Cardiac muscle cell (in vitro differentiated cells and primary cell): ENCODE measurements at regions not wholly inside any gene's neighbourhood (a gene's known extent, or its start where the extent isn't known, plus 50 kb on each side); places are given as distances from the start of the nearest gene placed in this dataset.

Source experiments
- DNase-seq, 2 donors: peaks; one replicate each; pipeline versions ENCODE4 v3.0.0 to v3.0.0-alpha.2; 2010 to 2017; ENCODE audit warnings: low read depth in 1 of 2, low spot score in 1 of 2
- H3K27ac ChIP-seq: fragments of 200-600 bp; sonication (generic); 2 replicates; pipeline ENCODE4 v1.5.1; 2016
- H3K27me3 ChIP-seq: fragments of 200-600 bp; sonication (generic); 2 replicates; pipeline ENCODE4 v1.6.0; 2016; ENCODE audit warnings: control low read depth
- H3K36me3 ChIP-seq: fragments of 200-600 bp; sonication (generic); 2 replicates; pipeline ENCODE4 v1.5.1; 2016; ENCODE audit warnings: control low read depth
- H3K4me1 ChIP-seq: fragments of 200-600 bp; sonication (generic); 2 replicates; pipeline ENCODE4 v1.8.1; 2017; ENCODE audit warnings: low read depth, mild to moderate bottlenecking, mixed run types
- H3K4me3 ChIP-seq: fragments of 200-600 bp; sonication (generic); 2 replicates; pipeline ENCODE4 v1.5.1; 2016; ENCODE audit warnings: mild to moderate bottlenecking
- H3K9me3 ChIP-seq: fragments of 200-600 bp; sonication (generic); 2 replicates; pipeline ENCODE4 v1.5.1; 2017; ENCODE audit warnings: low read depth, mild to moderate bottlenecking, control low read depth
- TF ChIP-seq, protein P1 (sequence below): IDR thresholded peaks from 2 replicates; pipeline ENCODE4 v1.5.1; 2012; ENCODE audit warnings: low read depth, mild to moderate bottlenecking, low read length

DNA sequence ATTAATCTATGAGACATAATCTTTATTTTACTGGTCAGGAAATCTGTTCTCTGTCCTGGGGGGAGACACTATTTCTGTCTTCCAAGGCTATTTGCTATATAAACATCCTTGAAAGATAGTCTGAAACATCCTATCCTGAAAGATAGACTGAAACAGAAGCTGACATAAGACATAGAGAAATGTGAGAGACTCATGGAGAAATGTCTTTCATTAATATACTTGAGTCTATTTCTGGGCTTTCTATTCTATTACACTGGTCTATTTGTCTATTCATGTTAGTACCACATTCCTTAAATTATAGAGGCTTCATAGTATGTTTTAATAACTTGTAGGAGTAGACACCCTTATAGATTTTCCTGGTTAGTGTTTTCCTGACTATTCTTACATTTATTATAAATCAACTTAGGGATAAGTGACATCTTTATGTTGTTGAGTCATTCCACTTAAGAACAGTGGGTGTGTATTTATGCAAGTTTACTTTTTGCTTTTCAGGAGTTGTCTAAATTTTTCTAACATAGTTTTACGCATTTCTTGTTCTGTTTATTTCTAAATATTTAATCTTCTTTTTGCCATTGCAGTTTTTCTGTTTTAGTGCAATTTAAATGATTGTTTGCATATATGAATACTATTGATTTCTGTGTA is 244.9 kb upstream of the ZSWIM2 start:
- H3K4me1 ChIP-seq = no peaks in the 10 kb centered on the region

DNA sequence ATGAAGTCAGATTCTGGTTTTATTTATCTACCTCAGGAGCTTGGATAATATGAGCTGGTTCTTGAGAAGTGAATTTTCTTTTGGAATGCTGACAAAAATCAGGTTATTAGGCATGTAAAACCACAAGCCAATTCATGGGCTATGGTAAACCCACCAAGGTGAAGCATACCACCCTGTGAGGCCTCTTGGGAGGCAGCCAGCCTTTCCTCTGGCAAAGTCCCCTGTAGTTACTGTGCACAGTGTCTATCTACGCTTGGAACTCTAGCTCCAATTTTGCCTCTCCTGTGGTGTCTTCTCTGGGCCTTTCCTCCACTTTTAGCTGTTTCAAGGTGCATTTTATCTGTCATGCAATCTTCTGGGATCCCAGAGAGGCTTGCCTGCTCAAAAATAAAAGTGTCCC is 242.7 kb upstream of the ZSWIM2 start:
- no peaks in the 10 kb centered on the region for H3K9me3 ChIP-seq
- no peaks in the 10 kb centered on the region for H3K36me3 ChIP-seq
- no peak overlapping the region for H3K27ac ChIP-seq
- H3K27me3 ChIP-seq = no peaks in the 10 kb centered on the region
- TF ChIP-seq, protein P1, sequence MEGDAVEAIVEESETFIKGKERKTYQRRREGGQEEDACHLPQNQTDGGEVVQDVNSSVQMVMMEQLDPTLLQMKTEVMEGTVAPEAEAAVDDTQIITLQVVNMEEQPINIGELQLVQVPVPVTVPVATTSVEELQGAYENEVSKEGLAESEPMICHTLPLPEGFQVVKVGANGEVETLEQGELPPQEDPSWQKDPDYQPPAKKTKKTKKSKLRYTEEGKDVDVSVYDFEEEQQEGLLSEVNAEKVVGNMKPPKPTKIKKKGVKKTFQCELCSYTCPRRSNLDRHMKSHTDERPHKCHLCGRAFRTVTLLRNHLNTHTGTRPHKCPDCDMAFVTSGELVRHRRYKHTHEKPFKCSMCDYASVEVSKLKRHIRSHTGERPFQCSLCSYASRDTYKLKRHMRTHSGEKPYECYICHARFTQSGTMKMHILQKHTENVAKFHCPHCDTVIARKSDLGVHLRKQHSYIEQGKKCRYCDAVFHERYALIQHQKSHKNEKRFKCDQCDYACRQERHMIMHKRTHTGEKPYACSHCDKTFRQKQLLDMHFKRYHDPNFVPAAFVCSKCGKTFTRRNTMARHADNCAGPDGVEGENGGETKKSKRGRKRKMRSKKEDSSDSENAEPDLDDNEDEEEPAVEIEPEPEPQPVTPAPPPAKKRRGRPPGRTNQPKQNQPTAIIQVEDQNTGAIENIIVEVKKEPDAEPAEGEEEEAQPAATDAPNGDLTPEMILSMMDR = no peak
- no peak for DNase-seq
- H3K4me1 ChIP-seq = no peaks in the 10 kb centered on the region
- H3K4me3 ChIP-seq = no peak overlapping the region

More for the DNA sequence above, 244.9 kb upstream of the ZSWIM2 start:
- TF ChIP-seq, protein P1 = no peak
- H3K36me3 ChIP-seq = no peaks in the 10 kb centered on the region
- no peak for DNase-seq
- no peak overlapping the region for H3K4me3 ChIP-seq
- H3K27ac ChIP-seq = no peak overlapping the region
- H3K27me3 ChIP-seq = no peaks in the 10 kb centered on the region
- no peaks in the 10 kb centered on the region for H3K9me3 ChIP-seq

DNA sequence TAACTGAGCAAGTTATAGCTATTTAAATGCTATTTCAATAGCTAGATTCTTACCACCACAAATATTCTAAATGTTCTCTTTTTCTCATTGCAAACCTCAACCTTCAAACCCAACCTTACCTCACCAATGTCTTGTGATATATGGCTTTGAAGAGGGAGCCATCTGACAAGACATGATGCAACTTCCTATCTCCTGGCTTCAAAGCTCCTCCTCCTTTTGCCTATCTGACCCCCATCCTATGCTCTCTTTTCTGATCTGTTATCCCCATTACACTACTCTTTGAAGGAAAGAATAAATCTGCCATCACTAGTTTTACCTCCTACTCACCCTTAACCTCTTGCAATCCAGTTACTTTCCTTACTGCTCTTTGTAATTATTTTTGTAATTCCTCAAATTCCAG is 235.6 kb upstream of the ZSWIM2 start:
- Histone ChIP-seq H3K9me3 (no peaks in the 10 kb centered on the region), H3K27me3 (no peaks in the 10 kb centered on the region), H3K4me1 (no peaks in the 10 kb centered on the region), H3K36me3 (no peaks in the 10 kb centered on the region), H3K27ac (no peak overlapping the region), H3K4me3 (no peak overlapping the region)
- TF ChIP-seq, protein P1 = no peak
- no peak for DNase-seq

DNA sequence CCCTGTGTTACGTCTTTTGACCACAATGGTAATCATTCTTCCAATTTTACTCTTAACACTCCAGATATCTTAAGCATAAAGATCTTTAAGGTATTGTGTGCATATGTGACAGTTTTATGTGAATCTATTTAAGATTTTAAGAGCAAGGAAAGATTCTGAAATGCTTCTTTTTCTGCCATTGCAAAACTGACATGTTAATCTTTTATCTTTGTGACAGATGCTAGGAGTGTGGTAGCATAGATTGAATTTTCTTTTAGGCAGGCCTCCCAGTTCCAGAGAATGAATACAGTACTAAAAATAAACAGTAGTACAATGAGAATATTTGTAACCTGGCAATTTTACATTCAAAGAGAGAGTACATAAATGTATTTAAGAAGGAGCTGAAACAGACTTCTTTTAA is 232.5 kb upstream of the ZSWIM2 start:
- no peaks in the 10 kb centered on the region for H3K36me3 ChIP-seq
- no peak overlapping the region for H3K4me3 ChIP-seq
- no peaks in the 10 kb centered on the region for H3K27me3 ChIP-seq
- H3K9me3 ChIP-seq = no peaks in the 10 kb centered on the region
- no peak for DNase-seq
- TF ChIP-seq, protein P1 = no peak
- no peak overlapping the region for H3K27ac ChIP-seq
- no peaks in the 10 kb centered on the region for H3K4me1 ChIP-seq

DNA sequence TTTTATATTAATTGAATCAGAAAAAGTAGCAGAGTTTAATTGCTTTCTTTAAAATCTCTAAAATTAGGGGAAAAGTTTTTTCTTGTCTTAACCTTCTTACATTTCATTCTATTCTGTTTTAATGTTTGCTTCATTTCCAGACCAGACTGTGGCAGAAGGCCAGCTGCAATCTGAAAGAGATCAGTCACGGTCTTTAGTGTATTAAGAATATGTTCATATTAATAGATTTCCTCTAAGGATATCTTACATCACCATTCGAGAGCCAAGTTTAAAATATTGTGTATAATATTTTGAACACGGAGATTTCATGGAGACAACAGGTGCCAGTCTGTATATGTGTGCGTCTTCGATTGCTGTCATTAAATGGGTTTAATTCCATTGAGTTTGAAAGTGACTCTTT is 230.9 kb upstream of the ZSWIM2 start:
- no peaks in the 10 kb centered on the region for H3K27me3 ChIP-seq
- no peak for DNase-seq
- no peaks in the 10 kb centered on the region for H3K36me3 ChIP-seq
- no peak overlapping the region for H3K4me3 ChIP-seq
- no peaks in the 10 kb centered on the region for H3K4me1 ChIP-seq
- TF ChIP-seq, protein P1 = no peak
- H3K9me3 ChIP-seq = no peaks in the 10 kb centered on the region
- H3K27ac ChIP-seq = no peak overlapping the region
